ENCODE measurements at regions not wholly inside any gene's neighbourhood (a gene's known extent, or its start where the extent isn't known, plus 50 kb on each side); places are given as distances from the start of the nearest gene placed in this dataset.

DNA sequence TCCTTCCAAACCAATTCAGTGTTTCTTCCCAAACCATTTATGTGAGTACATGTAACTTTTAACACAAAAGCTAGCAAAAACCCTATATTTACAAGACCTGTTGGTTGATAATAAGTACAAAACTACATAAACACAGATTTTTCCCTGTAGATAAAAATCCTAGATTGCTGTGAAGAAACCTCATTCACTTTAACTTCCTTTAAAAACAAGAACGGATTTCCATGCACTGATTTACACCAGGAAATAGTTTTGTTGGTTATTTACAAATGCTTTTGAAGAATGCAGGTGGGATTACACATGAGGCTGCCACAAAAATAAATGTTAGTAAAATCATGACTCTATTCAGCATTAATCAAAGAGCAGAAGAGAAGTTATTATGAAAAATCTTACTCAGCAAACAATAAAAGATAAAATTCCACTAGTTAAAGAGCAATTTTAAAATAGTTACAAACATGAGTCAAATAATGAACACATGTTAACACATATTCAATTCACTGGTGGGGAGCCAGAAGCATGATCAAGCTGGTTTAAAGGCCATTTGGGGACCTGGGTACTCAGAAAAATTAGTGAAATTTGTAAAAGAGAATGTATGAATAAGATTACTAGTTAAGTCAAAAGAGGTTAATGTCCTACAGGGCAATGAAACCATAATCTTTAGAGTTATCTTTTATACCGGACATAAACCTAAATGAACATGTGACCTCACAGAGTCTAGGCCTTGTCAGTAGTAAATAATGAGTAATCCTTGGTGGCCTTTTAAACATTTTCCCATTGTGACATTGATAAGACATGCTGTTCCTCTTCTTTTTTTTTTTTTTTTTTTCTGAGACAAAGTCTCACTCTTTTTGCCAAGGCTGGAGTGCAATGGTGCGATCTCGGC is 79.9 kb downstream of the PHLDA1 start:
- Mint-ChIP-seq H3K4me3 (no peak overlapping the region), H3K4me1 (no peaks in the 10 kb centered on the region), H3K27me3 (no peaks in the 10 kb centered on the region), H3K36me3 (ENCODE audit: low read depth) (no peaks in the 10 kb centered on the region), H3K9me3 (no peaks in the 10 kb centered on the region), H3K27ac (no peak overlapping the region)
- DNase-seq (no peak), ATAC-seq (ENCODE audit: low read depth) (no peak)
- TF ChIP-seq, protein P1, sequence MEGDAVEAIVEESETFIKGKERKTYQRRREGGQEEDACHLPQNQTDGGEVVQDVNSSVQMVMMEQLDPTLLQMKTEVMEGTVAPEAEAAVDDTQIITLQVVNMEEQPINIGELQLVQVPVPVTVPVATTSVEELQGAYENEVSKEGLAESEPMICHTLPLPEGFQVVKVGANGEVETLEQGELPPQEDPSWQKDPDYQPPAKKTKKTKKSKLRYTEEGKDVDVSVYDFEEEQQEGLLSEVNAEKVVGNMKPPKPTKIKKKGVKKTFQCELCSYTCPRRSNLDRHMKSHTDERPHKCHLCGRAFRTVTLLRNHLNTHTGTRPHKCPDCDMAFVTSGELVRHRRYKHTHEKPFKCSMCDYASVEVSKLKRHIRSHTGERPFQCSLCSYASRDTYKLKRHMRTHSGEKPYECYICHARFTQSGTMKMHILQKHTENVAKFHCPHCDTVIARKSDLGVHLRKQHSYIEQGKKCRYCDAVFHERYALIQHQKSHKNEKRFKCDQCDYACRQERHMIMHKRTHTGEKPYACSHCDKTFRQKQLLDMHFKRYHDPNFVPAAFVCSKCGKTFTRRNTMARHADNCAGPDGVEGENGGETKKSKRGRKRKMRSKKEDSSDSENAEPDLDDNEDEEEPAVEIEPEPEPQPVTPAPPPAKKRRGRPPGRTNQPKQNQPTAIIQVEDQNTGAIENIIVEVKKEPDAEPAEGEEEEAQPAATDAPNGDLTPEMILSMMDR (IDR thresholded peaks at IDR 0.05): no peak
- intact Hi-C loops (cut with micrococcal nuclease): no loop called here
- ChIA-PET CTCF (no interaction called here), POLR2A (no interaction called here)

DNA sequence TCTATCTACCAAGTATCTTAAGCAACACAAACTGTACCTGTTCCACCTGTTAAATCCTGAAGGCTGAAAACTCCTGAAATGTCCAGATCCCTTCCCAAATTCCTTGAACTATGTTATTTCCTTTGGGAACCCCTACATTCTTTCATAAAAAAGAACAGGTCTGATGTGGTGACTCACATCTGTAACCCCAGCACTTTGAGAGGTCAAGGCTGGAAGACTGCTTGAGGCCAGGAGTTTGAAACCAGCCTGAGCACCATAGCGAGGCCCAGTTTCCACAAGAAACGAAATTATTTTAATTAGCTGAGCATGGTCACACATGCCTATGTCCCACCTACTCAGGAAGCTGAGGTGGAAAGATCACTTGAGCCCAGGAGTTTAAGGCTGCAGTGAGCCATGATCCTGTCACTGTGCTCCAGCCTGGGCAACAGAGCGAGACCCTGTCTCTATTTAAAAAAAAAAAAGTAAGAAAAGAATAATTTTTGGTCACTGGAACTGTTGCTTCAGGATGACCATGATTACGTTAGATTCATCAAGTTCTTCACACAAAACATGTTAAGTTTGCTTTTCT is 84.3 kb downstream of the PHLDA1 start:
- Mint-ChIP-seq H3K36me3 (ENCODE audit: low read depth) (no peaks in the 10 kb centered on the region), H3K27ac (no peak overlapping the region), H3K4me1 (peaks cover 18% of the 10 kb centered on the region), H3K4me3 (no peak overlapping the region), H3K9me3 (no peaks in the 10 kb centered on the region), H3K27me3 (no peaks in the 10 kb centered on the region)
- CTCF ChIA-PET: no interaction called here
- no peak for DNase-seq
- no peak for ATAC-seq (ENCODE audit: low read depth)
- POLR2A ChIA-PET: no interaction called here
- TF ChIP-seq, protein P1 (IDR thresholded peaks at IDR 0.05): no peak
- intact Hi-C loops (cut with micrococcal nuclease): no loop called here

DNA sequence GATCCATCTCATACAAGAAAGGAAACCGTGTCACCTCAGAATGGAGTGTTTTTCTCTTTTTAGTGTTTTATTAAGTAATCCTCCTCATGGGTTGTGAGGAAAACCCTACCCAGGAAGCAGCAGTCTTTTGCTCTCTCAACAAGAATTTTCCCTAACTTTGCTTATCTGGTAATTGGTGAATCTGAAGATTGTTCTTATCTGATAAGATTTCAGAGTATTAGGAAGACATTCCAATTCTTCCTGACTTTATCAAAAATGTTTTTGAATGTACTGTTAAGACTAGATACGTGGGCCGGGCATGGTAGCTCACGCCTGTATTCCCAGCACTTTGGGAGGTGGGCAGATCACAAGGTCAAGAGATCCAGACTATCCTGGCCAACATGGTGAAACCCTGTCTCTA is 86.0 kb downstream of the PHLDA1 start:
- CTCF ChIA-PET: no interaction called here
- DNase-seq: no peak
- Mint-ChIP-seq H3K4me1 (peaks cover 18% of the 10 kb centered on the region), H3K27ac (no peak overlapping the region), H3K27me3 (no peaks in the 10 kb centered on the region), H3K36me3 (ENCODE audit: low read depth) (no peaks in the 10 kb centered on the region), H3K4me3 (no peak overlapping the region), H3K9me3 (no peaks in the 10 kb centered on the region)
- POLR2A ChIA-PET: interaction anchor here (0.6 kb wide), 1 partner anchor 11 kb away, joined by 5 read pairs; no protein-coding TSS in a partner anchor
- intact Hi-C loops (cut with micrococcal nuclease): no loop called here
- ATAC-seq (ENCODE audit: low read depth): no peak
- TF ChIP-seq, protein P1 (IDR thresholded peaks at IDR 0.05): no peak

DNA sequence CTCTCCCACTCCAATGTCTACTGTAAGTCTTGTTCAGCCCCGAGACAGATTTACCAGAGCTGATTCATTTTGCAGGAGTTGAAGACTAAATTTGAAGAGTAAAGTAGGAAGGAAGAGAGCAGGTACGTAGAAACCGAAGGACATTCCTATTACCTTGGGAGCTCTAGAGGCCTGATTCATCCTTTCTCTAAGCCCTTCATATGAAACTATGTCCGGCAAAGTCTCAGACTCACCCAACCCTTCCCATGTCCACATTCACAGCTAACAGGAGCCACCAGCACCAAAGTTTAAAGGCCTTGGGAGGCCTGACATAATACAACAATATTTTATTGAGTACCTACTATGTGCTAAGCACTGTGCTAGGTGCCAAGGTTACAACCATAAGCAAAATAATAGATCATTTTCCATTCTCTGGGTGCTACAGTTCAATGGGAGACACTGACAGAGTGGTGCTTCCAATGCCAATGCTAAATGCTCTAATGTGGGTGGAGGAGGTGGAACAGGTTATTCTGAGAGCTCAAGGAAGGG is 86.6 kb downstream of the PHLDA1 start:
- Mint-ChIP-seq H3K9me3 (no peaks in the 10 kb centered on the region), H3K36me3 (ENCODE audit: low read depth) (no peaks in the 10 kb centered on the region), H3K27me3 (no peaks in the 10 kb centered on the region), H3K4me1 (peaks cover 18% of the 10 kb centered on the region), H3K4me3 (no peak overlapping the region), H3K27ac (peak overlapping the region; percentile 83)
- intact Hi-C loops (cut with micrococcal nuclease): loop anchor here (1.0 kb wide), 3 partner anchors 11 to 86 kb away; partner anchors contain the start of gene PHLDA1
- ATAC-seq (ENCODE audit: low read depth): no peak
- no peak for DNase-seq
- ChIA-PET CTCF (interaction anchor here (0.9 kb wide), 1 partner anchor 91 kb away, joined by 3 read pairs; no protein-coding TSS in a partner anchor), POLR2A (no interaction called here)
- TF ChIP-seq, protein P1 (IDR thresholded peaks at IDR 0.05): no peak
